Gastrocnemius medialis (tissue), 4 donors: ENCODE measurements at regions not wholly inside any gene's neighbourhood (a gene's known extent, or its start where the extent isn't known, plus 50 kb on each side); places are given as distances from the start of the nearest gene placed in this dataset.

Source experiments
- POLR2A ChIP-seq, 2 donors: fragments of 450-650 bp; IDR thresholded peaks; one replicate each; pipeline ENCODE4 v1.6.1; 2017; ENCODE audit warnings: antibody characterized with exemption in 2 of 2, mild to moderate bottlenecking in 2 of 2, moderate library complexity in 2 of 2
- TF ChIP-seq, protein P1 (sequence below), 5 experiments: fragments of 450-650 bp in 3 of 5; fragments of 200-600 bp in 2 of 5; sonication (generic) in 2 of 5; IDR thresholded peaks in 4 of 5; conservative IDR thresholded peaks in 1 of 5; 1 replicate in 4 of 5; 2 replicates in 1 of 5; pipeline ENCODE4 v1.5.1; 2016 to 2019; ENCODE audit warnings: antibody characterized with exemption in 5 of 5, mild to moderate bottlenecking in 3 of 5, moderate library complexity in 3 of 5

DNA sequence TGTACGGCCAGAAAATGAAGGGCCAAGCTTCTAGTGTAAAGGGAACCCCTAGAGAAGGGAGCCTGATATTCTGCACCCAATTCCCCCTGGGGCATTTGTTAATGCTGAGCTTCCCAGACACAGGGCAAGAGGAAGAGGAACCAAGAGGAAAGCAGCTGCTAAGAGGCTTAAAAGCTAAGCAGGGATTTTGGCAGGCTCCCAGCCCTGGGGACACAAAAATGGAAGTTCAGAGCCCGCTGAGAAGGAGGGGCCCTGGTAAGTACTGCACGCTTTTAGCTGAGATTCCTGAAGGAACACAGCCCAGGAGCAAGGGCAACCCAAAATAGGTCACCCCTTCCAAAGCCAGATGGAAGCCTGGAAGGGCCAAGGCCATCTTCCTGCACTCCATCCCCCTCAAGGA lies 387.3 kb upstream of the MGMT start:
- TF ChIP-seq, protein P1, sequence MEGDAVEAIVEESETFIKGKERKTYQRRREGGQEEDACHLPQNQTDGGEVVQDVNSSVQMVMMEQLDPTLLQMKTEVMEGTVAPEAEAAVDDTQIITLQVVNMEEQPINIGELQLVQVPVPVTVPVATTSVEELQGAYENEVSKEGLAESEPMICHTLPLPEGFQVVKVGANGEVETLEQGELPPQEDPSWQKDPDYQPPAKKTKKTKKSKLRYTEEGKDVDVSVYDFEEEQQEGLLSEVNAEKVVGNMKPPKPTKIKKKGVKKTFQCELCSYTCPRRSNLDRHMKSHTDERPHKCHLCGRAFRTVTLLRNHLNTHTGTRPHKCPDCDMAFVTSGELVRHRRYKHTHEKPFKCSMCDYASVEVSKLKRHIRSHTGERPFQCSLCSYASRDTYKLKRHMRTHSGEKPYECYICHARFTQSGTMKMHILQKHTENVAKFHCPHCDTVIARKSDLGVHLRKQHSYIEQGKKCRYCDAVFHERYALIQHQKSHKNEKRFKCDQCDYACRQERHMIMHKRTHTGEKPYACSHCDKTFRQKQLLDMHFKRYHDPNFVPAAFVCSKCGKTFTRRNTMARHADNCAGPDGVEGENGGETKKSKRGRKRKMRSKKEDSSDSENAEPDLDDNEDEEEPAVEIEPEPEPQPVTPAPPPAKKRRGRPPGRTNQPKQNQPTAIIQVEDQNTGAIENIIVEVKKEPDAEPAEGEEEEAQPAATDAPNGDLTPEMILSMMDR (IDR thresholded peaks at IDR 0.05 in 4 of 5, conservative IDR thresholded peaks at IDR 0.05 in 1 of 5): no peak
- TF ChIP-seq POLR2A (IDR thresholded peaks at IDR 0.05): no peak
